HG03196 (cell line): ENCODE measurements at regions not wholly inside any gene's neighbourhood (a gene's known extent, or its start where the extent isn't known, plus 50 kb on each side); places are given as distances from the start of the nearest gene placed in this dataset.

Experiments used
- ATAC-seq: cut with Tn5 transposase; IDR thresholded peaks from one replicate; pipeline ENCODE4 v1.9.1; 2021; ENCODE audit not compliant: unreplicated experiment

GRCh38 chr5:166358127-166358830 is 1933.2 kb upstream of the WWC1 start:
- no peak for ATAC-seq

GRCh38 chr5:166363087-166363760 is 1928.2 kb upstream of the WWC1 start:
- ATAC-seq = no peak

GRCh38 chr5:166365164-166365563 is 1926.3 kb upstream of the WWC1 start:
- no peak for ATAC-seq

GRCh38 chr5:166367391-166367790 is 1924.1 kb upstream of the WWC1 start:
- no peak for ATAC-seq

GRCh38 chr5:166369346-166369745 is 1922.1 kb upstream of the WWC1 start:
- no peak for ATAC-seq

GRCh38 chr5:166369807-166370206 is 1921.6 kb upstream of the WWC1 start:
- no peak for ATAC-seq

- no peak for ATAC-seq
These were observed 1920.3 kb upstream of the WWC1 start for GRCh38 chr5:166370928-166371690.

- no peak for ATAC-seq
These were observed 1917.6 kb upstream of the WWC1 start for GRCh38 chr5:166373817-166374216.

- ATAC-seq = no peak
These were observed 1913.7 kb upstream of the WWC1 start for GRCh38 chr5:166377756-166378155.

GRCh38 chr5:166379517-166379916 is 1911.9 kb upstream of the WWC1 start:
- ATAC-seq = no peak

- ATAC-seq = no peak
These were observed 1909.4 kb upstream of the WWC1 start for GRCh38 chr5:166382031-166382430.

- ATAC-seq = no peak
These were observed 1893.3 kb upstream of the WWC1 start for GRCh38 chr5:166398131-166398530.

GRCh38 chr5:166399781-166400180 is 1891.7 kb upstream of the WWC1 start:
- no peak for ATAC-seq

GRCh38 chr5:166401391-166401790 is 1890.1 kb upstream of the WWC1 start:
- no peak for ATAC-seq

GRCh38 chr5:166412191-166412590 is 1879.3 kb upstream of the WWC1 start:
- ATAC-seq = no peak

- no peak for ATAC-seq
These were observed 1864.2 kb upstream of the WWC1 start for GRCh38 chr5:166427211-166427610.

- ATAC-seq = no peak
These were observed 1863.1 kb upstream of the WWC1 start for GRCh38 chr5:166428264-166428803.

- ATAC-seq = no peak
These were observed 1860.7 kb upstream of the WWC1 start for GRCh38 chr5:166430491-166431319.

- no peak for ATAC-seq
These were observed 1860.0 kb upstream of the WWC1 start for GRCh38 chr5:166431456-166431855.

GRCh38 chr5:166433679-166434078 is 1857.8 kb upstream of the WWC1 start:
- ATAC-seq = no peak

GRCh38 chr5:166436872-166437271 is 1854.6 kb upstream of the WWC1 start:
- ATAC-seq = no peak
